ENCODE measurements at regions not wholly inside any gene's neighbourhood (a gene's known extent, or its start where the extent isn't known, plus 50 kb on each side); places are given as distances from the start of the nearest gene placed in this dataset.

DNA sequence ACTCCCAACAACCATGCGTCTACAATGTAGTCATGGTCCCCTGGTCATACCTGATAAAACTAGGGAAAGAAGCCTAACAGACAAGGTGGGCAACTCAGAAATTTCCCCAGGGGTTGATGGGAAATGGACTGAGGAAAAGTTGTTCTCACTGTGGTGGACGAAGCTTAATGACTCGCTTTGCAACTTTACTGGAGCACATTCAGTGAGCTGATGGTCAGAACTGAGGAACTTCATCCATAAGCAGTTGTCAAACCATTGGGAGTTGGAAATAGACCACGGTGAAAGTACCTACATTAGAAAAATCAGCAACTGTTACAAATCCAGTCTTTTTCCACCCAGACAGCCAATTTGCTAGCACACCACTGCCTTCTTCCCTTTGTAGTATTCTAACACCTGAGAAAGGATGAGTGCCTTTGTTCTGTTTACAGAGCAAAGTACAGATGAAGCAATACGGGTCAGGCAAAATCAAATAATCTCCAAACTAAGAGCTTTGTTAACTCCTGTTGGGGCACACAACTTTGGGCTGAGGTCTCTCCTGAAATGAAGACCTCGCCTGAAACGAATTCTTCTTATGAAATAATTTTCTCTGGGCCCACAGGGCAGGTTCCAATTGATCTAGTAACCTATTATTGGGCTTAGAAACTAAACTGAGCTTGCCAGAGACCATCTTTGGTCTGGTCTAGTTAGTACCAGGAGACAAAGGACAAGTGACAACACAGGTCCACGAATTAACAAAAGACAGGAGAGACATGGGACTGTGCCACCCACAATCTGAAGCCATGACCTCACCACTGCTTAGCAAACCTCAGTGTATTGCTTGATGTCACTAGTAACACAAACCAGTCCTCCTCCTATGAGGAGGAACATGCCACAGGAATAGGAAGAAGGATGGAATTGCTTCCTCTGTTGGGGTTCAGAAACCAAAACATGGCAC is 58.9 kb upstream of the NFKB1 start:
- DNase-seq = no peak

- no peak for DNase-seq
These were observed 56.4 kb upstream of the NFKB1 start for GRCh38 chr4:102444752-102445151.

- no peak for DNase-seq
These were observed 55.9 kb upstream of the NFKB1 start for GRCh38 chr4:102445213-102445612.

GRCh38 chr4:102447413-102447812 is 53.7 kb upstream of the NFKB1 start:
- DNase-seq = no peak

DNA sequence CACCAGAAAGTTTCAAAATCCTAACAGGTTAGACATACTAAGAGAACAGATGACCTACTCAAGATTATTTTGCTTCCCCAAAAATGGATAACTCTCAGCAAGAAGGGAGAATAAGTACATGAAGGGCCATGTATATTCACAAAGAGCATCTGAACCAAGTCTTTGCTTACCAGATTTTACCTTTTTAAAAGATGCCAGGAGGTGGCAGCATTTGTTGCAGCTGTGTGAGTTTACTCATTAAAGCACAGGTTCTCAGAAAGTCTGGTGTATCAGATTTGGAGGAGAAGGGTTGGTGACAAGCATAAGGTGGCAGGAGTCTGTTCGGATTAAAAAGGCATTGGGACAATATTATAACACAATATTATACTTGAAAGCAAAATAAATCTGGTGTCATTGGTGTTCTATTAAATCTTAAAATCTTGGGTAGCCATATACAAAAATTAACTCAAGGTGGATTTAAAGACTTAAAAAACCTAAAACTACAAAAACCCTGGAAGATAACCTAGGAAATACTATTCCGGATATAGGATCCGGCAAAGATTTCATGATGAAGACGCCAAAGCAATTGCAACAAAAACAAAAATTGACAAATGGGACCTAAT is 51.3 kb upstream of the NFKB1 start:
- peak; percentile 26 for DNase-seq

- no peak for DNase-seq
These were observed 49.9 kb upstream of the NFKB1 start for GRCh38 chr4:102451266-102451665.
